ENCODE measurements at regions not wholly inside any gene's neighbourhood (a gene's known extent, or its start where the extent isn't known, plus 50 kb on each side); places are given as distances from the start of the nearest gene placed in this dataset.

- TF ChIP-seq ZNF263 (CRISPR knock-in tag; IDR thresholded peaks at IDR 0.05; ENCODE audit: borderline replicate concordance) (no peak), ZNF3 (CRISPR knock-in tag; IDR thresholded peaks at IDR 0.05) (no peak), ZBTB2 (IDR thresholded peaks at IDR 0.05) (no peak), ID3 (CRISPR knock-in tag; IDR thresholded peaks at IDR 0.05) (no peak), ID3 (tag; IDR thresholded peaks at IDR 0.05) (no peak), RBM14 (IDR thresholded peaks at IDR 0.05; ENCODE audit: borderline replicate concordance, insufficient read depth, low read depth, low read length) (no peak), IRF2 (CRISPR knock-in tag; IDR thresholded peaks at IDR 0.05) (no peak), ETS2 (tag; IDR thresholded peaks at IDR 0.05; ENCODE audit: borderline replicate concordance, poor library complexity, severe bottlenecking) (no peak), UBTF (IDR thresholded peaks at IDR 0.05; ENCODE audit: borderline replicate concordance in 1 of 2, low read depth in 2 of 2, low read length in 2 of 2) (0 out of 4 replicates have a peak, but pooled peaks of 1 of the 2 experiments have one; percentile 29), JUND (IDR thresholded peaks at IDR 0.05; ENCODE audit: borderline replicate concordance, low read depth, low read length) (peak; percentile 69; the same call in 1 of the 2 replicates), JUND (tag; IDR thresholded peaks at IDR 0.05; ENCODE audit: borderline replicate concordance, low read depth, low read length) (no peak; the same call in 2 of the 3 replicates), STAG1 (CRISPR knock-in tag; IDR thresholded peaks at IDR 0.05; ENCODE audit: borderline replicate concordance) (no peak), VEZF1 (CRISPR knock-in tag; IDR thresholded peaks at IDR 0.05) (no peak), NBN (IDR thresholded peaks at IDR 0.05; ENCODE audit: low read depth) (no peak), POLR2A (conservative IDR thresholded peaks at IDR 0.05) (no peak; the same call in 1 of the 2 replicates), HES1 (IDR thresholded peaks at IDR 0.05; ENCODE audit: low read depth) (no peak), CEBPB (tag; IDR thresholded peaks at IDR 0.05) (peak; percentile 38), ZNF668 (CRISPR knock-in tag; IDR thresholded peaks at IDR 0.05) (no peak), NCOA4 (IDR thresholded peaks at IDR 0.05; ENCODE audit: partially characterized antibody) (no peak), CHCHD3 (CRISPR knock-in tag; IDR thresholded peaks at IDR 0.05) (no peak), NFYB (IDR thresholded peaks at IDR 0.05; ENCODE audit: extremely low read depth, insufficient read length) (no peak), NR3C1 (CRISPR knock-in tag; IDR thresholded peaks at IDR 0.05) (no peak), PTRF (tag; IDR thresholded peaks at IDR 0.05) (no peak)
These were observed 229.6 kb upstream of the PGRMC2 start (continued) for GRCh38 chr4:128517096-128517738.
